GM18499 (cell line): ENCODE measurements at regions not wholly inside any gene's neighbourhood (a gene's known extent, or its start where the extent isn't known, plus 50 kb on each side); places are given as distances from the start of the nearest gene placed in this dataset.

Experiments
- ATAC-seq: cut with Tn5 transposase; IDR thresholded peaks from one replicate; pipeline ENCODE4 v1.9.1; 2021; ENCODE audit warnings: moderate number of reproducible peaks; ENCODE audit not compliant: insufficient read depth, unreplicated experiment

GRCh38 chr21:29436650-29437049 lies 137.9 kb downstream of the BACH1 start:
- no peak for ATAC-seq

GRCh38 chr21:29441651-29442050 lies 142.9 kb downstream of the BACH1 start:
- ATAC-seq, result no peak

GRCh38 chr21:29443411-29444010 lies 144.8 kb downstream of the BACH1 start:
- no peak for ATAC-seq

- no peak for ATAC-seq
These were observed 150.0 kb downstream of the BACH1 start for GRCh38 chr21:29448766-29449165.

GRCh38 chr21:29449306-29449950 lies 150.7 kb downstream of the BACH1 start:
- no peak for ATAC-seq

GRCh38 chr21:29450058-29450457 lies 151.3 kb downstream of the BACH1 start:
- ATAC-seq, result no peak

- ATAC-seq, result no peak
These were observed 154.8 kb downstream of the BACH1 start for GRCh38 chr21:29453511-29453910.

GRCh38 chr21:29454179-29454578 lies 155.5 kb downstream of the BACH1 start:
- no peak for ATAC-seq

- ATAC-seq, result no peak
These were observed 163.8 kb downstream of the BACH1 start for GRCh38 chr21:29462479-29462878.

GRCh38 chr21:29465546-29465945 lies 166.8 kb downstream of the BACH1 start:
- ATAC-seq, result no peak

GRCh38 chr21:29466532-29466931 lies 167.8 kb downstream of the BACH1 start:
- no peak for ATAC-seq

- no peak for ATAC-seq
These were observed 171.7 kb downstream of the BACH1 start for GRCh38 chr21:29470397-29470796.

GRCh38 chr21:29473808-29474207 lies 175.1 kb downstream of the BACH1 start:
- no peak for ATAC-seq

GRCh38 chr21:29475329-29475728 lies 176.6 kb downstream of the BACH1 start:
- ATAC-seq, result no peak

GRCh38 chr21:29477347-29477746 lies 178.6 kb downstream of the BACH1 start:
- no peak for ATAC-seq

GRCh38 chr21:29477941-29478340 lies 179.2 kb downstream of the BACH1 start:
- ATAC-seq, result no peak

- no peak for ATAC-seq
These were observed 182.4 kb downstream of the BACH1 start for GRCh38 chr21:29481081-29481480.

- ATAC-seq, result no peak
These were observed 182.9 kb downstream of the BACH1 start for GRCh38 chr21:29481641-29482040.

- ATAC-seq, result no peak
These were observed 187.6 kb downstream of the BACH1 start for GRCh38 chr21:29486306-29486807.
